ENCODE measurements at regions not wholly inside any gene's neighbourhood (a gene's known extent, or its start where the extent isn't known, plus 50 kb on each side); places are given as distances from the start of the nearest gene placed in this dataset.

DNA sequence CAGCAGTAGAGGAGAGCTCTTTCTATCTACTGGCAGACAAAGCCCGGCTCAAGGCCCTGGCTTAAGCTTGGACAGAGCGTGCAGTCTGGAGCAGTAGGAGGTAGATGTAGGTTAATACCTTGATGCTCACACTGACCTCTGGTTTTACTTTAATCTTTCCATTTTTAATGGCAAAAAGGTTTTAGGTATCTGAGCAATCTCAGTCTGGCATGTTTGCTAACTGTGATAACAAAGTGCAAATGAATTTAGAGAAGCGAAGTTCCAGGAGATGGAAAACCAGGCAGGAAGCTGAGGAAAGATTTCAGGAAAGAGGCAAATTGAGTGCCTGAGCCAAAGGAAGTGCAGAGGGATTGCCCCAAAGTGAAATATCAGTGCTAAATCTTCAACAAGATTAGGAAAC is 356.6 kb downstream of the FOXO1 start (continued):
- TF ChIP-seq TEAD4 (CRISPR knock-in tag; IDR thresholded peaks at IDR 0.05) (no peak), FOXK1 (CRISPR knock-in tag; IDR thresholded peaks at IDR 0.05) (no peak), ZNF317 (CRISPR knock-in tag; IDR thresholded peaks at IDR 0.05; ENCODE audit: borderline replicate concordance, low read depth) (no peak)
- TF ChIP-seq, protein P1, sequence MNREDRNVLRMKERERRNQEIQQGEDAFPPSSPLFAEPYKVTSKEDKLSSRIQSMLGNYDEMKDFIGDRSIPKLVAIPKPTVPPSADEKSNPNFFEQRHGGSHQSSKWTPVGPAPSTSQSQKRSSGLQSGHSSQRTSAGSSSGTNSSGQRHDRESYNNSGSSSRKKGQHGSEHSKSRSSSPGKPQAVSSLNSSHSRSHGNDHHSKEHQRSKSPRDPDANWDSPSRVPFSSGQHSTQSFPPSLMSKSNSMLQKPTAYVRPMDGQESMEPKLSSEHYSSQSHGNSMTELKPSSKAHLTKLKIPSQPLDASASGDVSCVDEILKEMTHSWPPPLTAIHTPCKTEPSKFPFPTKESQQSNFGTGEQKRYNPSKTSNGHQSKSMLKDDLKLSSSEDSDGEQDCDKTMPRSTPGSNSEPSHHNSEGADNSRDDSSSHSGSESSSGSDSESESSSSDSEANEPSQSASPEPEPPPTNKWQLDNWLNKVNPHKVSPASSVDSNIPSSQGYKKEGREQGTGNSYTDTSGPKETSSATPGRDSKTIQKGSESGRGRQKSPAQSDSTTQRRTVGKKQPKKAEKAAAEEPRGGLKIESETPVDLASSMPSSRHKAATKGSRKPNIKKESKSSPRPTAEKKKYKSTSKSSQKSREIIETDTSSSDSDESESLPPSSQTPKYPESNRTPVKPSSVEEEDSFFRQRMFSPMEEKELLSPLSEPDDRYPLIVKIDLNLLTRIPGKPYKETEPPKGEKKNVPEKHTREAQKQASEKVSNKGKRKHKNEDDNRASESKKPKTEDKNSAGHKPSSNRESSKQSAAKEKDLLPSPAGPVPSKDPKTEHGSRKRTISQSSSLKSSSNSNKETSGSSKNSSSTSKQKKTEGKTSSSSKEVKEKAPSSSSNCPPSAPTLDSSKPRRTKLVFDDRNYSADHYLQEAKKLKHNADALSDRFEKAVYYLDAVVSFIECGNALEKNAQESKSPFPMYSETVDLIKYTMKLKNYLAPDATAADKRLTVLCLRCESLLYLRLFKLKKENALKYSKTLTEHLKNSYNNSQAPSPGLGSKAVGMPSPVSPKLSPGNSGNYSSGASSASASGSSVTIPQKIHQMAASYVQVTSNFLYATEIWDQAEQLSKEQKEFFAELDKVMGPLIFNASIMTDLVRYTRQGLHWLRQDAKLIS (CRISPR knock-in tag; IDR thresholded peaks at IDR 0.05; ENCODE audit: borderline replicate concordance), result no peak

DNA sequence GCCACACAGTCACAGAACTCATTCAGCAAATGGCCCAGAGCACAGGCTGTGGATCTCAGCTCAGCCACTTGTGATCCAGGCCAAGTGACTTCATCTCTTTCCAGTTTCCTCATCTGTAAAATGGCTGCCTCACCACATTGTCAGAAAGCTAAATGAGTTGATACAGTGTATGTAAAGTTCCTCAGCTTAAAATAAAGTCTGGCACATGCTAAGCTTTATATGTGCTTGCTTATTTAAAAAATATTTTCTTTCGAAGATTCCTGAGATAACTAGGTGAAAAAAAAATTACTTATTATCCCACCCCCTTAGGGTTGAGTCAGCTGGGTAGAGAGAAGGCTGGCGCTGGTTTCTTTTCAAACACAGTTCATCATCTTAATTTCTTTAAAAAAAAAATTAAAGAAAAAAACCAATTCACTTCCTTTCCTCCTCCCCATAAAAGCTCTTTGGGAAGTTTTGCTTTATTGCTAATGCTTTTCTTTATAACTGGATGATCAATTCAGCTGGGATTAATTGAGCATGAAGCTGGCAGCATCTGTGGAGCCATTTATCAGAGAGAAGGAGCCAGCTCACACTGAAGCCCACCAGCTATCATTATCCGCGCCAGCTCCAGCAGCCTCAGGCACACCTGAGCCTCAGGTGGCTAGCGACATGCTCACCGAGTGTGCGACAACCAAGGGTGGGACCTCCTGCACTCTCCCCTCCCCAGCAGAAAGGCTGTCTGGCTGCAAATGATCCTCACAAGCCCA is 354.9 kb downstream of the FOXO1 start:
- Mint-ChIP-seq H3K9me3 (peaks cover 26% of the 10 kb centered on the region), H3K4me3 (no peak overlapping the region), H3K27me3 (ENCODE audit: low read depth) (peaks cover 35% of the 10 kb centered on the region), H3K27ac (no peak overlapping the region), H3K4me1 (peaks cover 24% of the 10 kb centered on the region), H3K36me3 (peaks cover 13% of the 10 kb centered on the region)
- ChIA-PET CTCF (no interaction called here), POLR2A (no interaction called here)
- no peak for DNase-seq (ENCODE audit: low spot score)
- TF ChIP-seq ZNF232 (CRISPR knock-in tag; IDR thresholded peaks at IDR 0.05), result no peak
- no peak for TF ChIP-seq ZBTB21 (CRISPR knock-in tag; IDR thresholded peaks at IDR 0.05; ENCODE audit: borderline replicate concordance)
- no peak for TF ChIP-seq CREB1 (CRISPR knock-in tag; IDR thresholded peaks at IDR 0.05)
- TF ChIP-seq, protein P2, sequence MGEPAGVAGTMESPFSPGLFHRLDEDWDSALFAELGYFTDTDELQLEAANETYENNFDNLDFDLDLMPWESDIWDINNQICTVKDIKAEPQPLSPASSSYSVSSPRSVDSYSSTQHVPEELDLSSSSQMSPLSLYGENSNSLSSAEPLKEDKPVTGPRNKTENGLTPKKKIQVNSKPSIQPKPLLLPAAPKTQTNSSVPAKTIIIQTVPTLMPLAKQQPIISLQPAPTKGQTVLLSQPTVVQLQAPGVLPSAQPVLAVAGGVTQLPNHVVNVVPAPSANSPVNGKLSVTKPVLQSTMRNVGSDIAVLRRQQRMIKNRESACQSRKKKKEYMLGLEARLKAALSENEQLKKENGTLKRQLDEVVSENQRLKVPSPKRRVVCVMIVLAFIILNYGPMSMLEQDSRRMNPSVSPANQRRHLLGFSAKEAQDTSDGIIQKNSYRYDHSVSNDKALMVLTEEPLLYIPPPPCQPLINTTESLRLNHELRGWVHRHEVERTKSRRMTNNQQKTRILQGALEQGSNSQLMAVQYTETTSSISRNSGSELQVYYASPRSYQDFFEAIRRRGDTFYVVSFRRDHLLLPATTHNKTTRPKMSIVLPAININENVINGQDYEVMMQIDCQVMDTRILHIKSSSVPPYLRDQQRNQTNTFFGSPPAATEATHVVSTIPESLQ (CRISPR knock-in tag; IDR thresholded peaks at IDR 0.05), result no peak
- TF ChIP-seq ZNF281 (CRISPR knock-in tag; IDR thresholded peaks at IDR 0.05), result no peak
- TF ChIP-seq SMAD3 (CRISPR knock-in tag; IDR thresholded peaks at IDR 0.05; ENCODE audit: borderline replicate concordance), result no peak
- no peak for TF ChIP-seq ZNF423 (CRISPR knock-in tag; IDR thresholded peaks at IDR 0.05)
- no peak for TF ChIP-seq MXD4 (CRISPR knock-in tag; IDR thresholded peaks at IDR 0.05; ENCODE audit: borderline replicate concordance)
- TF ChIP-seq ZNF263 (CRISPR knock-in tag; IDR thresholded peaks at IDR 0.05; ENCODE audit: low read depth), result no peak
- TF ChIP-seq, protein P1 (CRISPR knock-in tag; IDR thresholded peaks at IDR 0.05; ENCODE audit: borderline replicate concordance), result no peak
- no peak for TF ChIP-seq ZNF416 (CRISPR knock-in tag; IDR thresholded peaks at IDR 0.05)
- TF ChIP-seq, protein P3, sequence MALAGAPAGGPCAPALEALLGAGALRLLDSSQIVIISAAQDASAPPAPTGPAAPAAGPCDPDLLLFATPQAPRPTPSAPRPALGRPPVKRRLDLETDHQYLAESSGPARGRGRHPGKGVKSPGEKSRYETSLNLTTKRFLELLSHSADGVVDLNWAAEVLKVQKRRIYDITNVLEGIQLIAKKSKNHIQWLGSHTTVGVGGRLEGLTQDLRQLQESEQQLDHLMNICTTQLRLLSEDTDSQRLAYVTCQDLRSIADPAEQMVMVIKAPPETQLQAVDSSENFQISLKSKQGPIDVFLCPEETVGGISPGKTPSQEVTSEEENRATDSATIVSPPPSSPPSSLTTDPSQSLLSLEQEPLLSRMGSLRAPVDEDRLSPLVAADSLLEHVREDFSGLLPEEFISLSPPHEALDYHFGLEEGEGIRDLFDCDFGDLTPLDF (CRISPR knock-in tag; IDR thresholded peaks at IDR 0.05), result no peak
- TF ChIP-seq ZNF121 (CRISPR knock-in tag; IDR thresholded peaks at IDR 0.05), result no peak
- TF ChIP-seq, protein P4, sequence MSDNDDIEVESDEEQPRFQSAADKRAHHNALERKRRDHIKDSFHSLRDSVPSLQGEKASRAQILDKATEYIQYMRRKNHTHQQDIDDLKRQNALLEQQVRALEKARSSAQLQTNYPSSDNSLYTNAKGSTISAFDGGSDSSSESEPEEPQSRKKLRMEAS (CRISPR knock-in tag; IDR thresholded peaks at IDR 0.05), result no peak
- no peak for ATAC-seq
